Amygdala (tissue), 56 donors: ENCODE measurements at regions not wholly inside any gene's neighbourhood (a gene's known extent, or its start where the extent isn't known, plus 50 kb on each side); places are given as distances from the start of the nearest gene placed in this dataset.
"Not testable (repeated sequence)": the region's sequence is repeated elsewhere in the genome, so short reads cannot be mapped to it uniquely, and the experiment has no call there.

Source experiments
- DNase-seq, 56 donors: peaks; one replicate each; lab custom pipeline; 2025; lab: John Stamatoyannopoulos, UW

DNA sequence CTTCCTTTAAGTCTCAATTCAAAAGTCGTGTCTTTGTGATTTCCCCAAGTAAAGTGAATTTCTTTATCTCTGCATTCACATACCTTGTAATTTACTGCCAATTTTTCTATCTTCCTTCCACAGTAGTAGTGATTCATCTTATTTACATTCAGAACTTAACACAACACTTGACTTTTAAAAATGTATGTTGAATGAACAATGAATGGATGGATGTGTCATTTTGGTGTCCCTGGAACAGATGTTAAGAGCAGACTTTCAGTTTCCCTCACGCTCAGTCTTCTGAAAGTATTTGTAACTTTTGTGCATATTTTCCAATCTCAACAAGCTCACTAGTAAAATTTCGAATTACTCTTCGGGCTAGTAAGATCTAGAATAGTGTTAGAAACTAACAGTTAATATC, 352.0 kb downstream of the HHIPL2 start:
- no peak for DNase-seq

DNA sequence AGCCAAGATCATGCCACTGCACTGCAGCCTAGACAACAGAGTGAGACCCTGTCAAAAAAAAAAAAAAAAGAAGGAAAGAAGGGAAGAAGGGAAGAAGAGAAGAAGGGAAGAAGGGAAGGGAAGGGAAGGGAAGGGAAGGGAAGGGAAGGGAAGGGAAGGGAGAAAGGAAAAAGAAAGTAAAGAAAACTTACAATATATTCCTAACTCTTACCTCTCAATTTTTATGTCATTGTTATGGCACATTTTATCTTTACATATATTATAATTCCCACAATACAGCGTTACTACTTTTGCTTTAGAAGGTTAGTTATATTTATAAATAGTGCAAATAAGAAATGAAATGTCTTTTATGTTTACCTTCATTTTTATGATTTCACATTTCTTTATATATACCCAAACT, 358.7 kb downstream of the HHIPL2 start:
- DNase-seq: no peak

DNA sequence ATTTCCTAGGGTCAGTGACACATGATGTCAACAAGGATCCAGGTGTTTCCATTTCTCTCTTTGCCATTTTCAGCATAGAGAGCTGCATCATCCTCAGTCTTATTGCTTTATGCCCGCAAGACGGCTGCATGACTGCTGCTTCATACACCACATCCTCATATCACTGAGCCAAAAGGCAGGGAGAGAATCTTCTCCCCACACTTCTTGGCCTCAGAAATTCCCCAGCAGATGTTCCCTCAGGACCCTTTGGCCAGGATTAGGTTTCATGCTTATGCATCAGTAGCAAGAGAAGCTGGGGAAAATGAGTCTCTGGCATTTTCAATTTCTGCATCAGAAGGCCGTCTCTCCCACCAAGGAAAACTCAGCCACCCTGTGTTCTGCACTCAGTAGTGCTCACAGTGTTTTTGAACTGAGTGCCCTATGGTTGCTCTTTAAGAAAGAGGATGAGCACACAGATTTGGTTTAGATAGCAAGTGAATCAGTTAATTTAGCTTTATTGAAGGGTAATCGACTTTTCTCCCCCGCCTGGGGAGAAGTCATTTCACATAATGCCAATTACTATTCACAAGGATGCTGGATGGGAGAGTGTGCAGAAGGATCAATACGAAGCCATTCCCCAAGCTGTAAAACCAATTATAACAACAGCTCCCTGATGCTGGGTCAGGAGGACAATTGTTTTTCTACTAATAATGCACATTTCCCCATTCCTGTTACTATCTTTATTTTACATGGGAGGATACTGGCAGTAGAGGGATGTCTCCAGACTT, 360.2 kb downstream of the HHIPL2 start:
- no peak for DNase-seq

DNA sequence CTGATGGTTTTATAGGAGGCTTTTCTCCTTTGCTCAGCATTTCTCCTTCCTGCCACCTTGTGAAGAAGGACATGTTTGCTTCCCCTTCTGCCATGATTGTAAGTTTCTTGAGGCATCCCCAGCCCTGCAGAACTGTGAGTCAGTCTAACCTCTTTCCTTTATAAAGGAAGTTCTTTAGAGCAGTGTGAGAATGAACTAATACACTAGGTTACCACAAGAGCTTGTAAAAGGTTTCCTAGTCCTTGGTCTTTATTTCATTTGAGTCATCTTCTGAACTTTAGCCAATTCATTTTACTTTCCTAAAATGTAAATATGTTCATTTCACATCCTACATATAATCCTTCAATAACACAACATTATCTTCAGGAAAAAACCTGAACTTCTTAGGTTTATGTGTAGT, 365.3 kb downstream of the HHIPL2 start:
- no peak for DNase-seq

DNA sequence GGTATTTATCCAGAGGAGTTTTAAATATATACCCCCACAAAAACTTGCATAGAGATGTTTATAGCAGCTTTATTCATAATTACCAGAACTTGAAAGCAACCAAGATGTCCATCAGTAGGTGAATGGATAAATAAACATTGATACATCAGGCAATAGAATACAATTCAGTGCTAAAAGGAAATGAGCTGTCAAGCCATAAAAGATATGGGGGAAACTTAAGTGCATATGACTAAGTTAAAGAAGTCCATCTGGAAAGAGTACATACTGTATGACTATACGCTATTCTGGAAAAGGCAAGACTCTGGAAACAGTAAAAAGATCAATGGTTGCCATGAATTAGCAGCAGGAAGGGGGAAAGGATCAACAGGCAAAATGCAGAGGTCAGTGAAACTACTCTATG, 366.7 kb downstream of the HHIPL2 start:
- DNase-seq: no peak

DNA sequence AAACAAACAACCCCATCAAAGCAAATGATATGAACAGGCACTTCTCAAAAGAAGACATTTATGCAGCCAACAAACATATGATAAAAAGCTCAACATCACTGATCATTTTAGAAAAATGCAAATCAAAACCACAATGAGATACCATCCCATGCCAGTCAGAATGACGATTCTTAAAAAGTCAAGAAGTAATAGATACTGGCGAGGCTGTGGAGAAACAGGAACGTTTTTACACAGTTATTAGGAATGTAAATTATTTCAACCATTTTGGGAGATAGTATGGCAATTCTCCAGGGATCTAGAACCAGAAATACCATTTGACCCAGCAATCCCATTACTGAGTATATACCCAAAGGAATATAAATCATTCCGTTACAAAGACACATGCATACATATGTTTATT, 370.4 kb downstream of the HHIPL2 start:
- not testable (repeated sequence) for DNase-seq

DNA sequence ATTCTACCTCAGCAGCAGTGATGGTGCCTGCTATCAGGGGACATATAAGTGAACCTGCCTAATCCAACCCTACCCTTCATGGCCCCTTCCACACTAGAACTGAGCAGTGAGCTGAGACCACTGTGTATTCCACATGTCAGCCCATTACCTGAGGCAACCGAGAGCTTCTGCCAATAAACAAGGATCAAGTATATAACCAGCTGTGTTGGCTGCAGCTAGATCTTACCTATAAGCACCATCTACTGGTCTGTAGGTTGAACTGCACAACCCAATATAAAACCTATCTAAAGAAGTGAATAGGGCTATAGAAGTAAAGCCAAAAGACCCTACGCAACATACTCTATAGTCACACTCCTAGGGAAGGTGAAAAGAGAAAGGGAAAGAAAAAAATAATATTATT, 376.9 kb downstream of the HHIPL2 start:
- peak in 3 of 56 donors; percentile 1 to 15 (median 5) for DNase-seq

DNA sequence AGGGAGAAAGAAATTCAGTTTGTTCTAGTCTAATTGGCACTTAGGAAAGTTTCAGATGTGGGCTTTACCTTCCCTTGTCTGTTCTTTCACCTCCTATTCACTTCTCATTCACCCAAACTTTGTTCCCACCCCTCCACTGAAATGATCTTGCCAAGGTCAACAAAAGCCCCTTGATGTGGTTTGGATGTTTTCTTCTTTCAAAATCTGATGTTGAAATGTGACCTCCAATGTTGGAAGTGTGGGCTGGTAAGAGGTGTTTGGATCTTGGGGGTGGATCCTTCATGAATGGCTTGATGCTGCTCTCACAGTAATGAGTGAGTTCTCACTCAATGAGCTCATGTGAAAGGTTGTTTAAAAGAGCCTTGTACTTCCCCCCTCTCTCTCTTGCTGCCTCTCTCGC, 379.3 kb downstream of the HHIPL2 start:
- DNase-seq: no peak

DNA sequence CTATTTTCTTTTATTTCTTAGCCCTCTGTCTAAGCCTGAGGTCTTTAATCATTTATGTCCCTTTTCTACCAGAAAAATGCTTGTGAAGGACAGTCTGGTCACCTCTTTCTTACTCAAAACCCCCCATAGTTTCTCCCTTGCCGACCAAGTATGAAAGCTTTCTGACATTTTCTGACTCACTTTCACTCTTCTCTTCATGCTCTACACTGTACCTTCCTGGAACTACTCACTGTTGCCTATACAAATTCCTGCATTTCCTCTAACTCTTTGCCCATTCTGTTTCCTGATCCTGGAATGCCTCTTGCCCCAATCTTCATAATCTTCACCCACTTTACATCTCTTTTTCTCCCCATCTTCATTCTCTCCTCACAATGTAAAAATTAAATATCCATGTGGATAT, 380.0 kb downstream of the HHIPL2 start:
- no peak for DNase-seq

DNA sequence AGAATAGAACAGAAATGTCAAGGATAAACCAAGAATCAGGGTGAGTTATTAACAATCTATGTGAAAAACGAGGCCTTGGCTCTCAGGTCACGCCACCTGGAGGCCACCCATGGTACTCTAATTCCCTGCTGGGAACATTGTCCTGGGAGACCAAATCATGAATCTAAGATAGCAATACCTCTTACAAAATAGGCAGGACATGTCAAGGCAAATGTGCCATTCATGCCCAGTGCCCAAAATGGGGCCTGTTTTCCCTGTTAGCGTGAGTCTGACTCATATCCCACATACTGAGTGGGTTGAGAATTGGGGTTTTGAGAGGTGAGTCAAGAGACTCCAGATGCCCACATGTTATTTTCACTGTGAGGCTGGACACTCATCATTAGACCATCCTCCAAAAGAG, 380.8 kb downstream of the HHIPL2 start:
- peak in 7 of 56 donors; percentile 1 to 44 (median 5) for DNase-seq

DNA sequence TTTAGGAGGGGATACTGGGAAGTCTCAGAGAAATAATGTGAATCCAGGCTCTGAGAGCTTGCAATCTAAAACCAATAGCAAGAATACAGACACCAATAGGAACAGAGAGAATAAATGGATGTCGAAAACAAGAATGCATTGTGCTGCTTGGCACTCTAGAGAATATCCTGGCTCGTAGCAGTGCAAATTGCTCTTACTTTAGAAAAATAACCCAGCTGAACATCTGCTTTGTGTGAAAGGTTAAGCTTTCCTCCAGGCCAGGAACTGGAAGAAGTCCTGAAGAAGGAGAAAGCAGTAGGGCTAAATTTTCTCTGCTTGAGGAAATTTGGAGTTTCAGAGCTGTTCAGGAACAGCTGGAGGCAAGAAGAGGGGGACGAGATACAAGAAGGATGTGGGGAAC, 382.3 kb downstream of the HHIPL2 start:
- no peak for DNase-seq

DNA sequence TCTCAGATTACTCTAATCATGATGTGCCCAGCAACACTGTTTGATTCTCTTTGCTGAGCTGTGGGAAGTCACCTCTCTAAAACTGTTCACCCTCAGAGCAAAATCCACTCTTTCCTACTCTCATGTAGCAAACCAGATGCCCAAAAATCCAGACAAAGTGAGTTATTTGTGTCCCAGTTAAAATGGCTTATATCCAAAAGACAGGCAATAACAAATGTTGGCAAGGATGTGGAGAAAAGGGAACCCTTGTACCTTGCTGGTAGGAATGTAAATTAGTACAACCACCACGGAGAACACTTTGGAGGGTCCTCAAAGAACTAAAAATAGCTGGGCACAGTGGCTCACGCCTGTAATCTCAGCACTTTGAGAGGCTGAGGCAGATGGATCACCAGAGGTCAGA, 384.0 kb downstream of the HHIPL2 start:
- no peak for DNase-seq

DNA sequence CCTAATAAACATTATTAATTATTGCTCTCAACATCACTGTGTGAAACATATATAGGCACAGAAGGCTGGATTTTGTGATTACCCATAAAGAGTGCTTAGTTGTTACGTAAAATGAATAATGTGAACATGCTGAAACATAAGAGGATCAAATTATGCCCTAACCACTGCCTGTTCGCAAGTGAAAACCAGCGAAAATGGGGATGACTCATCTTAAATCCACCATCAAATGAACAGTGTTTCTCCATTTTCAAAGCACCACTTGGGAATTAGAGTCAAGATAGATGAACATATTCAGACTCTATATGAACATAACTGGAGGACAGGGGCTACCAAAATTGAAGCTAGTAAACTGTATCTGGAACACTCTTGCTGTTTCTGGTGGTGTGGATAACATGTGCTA, 386.2 kb downstream of the HHIPL2 start:
- no peak for DNase-seq

DNA sequence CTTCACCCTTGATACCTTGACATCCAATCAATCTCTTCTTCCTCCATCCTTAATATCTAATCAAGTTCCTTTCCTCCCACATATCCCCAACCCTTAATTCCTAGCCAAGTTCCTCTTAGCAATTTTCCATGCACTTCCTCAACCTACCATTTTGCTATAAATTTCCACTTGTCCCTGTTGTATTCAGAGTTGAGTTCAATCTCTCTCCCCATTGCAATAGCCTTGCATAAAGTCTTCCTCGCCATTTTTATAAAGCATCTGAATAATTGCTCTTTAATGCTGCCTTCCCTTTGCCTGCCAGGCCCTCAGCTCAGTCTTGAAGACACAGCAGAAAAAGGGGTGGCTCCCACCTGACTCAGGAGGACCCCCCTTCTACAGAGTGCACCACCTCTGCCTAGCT, 390.3 kb downstream of the HHIPL2 start:
- DNase-seq: no peak

DNA sequence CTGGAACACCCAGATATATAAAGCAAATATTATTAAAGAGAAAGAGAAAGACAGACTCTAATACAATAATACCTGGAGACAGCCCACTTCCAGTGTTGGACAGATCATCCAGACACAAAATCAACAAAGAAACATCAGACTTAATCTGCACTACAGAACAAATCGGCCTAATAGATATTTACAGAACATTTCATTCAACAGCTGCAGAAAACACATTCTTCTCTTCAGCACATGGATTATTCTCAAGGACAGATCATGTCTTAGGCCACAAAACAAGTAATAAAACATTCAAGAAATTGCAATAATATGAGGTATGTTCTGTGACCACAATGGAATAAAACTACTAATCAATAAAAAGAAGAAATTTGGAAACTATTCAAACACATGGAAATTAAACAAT, 398.3 kb upstream of the DUSP10 start:
- no peak for DNase-seq

DNA sequence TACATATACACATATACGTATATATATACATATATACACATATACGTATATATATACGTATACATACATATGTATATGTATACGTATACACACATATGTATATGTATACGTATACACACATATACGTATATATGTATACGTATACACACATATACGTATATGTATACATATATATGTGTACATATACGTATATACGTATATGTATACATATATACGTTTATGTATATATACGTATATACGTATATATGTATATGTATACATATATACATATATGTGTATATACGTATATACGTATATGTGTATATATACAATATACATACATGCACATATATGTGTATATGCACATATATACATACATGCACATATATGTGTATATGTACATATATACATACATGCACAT, 396.2 kb upstream of the DUSP10 start:
- DNase-seq: no peak

DNA sequence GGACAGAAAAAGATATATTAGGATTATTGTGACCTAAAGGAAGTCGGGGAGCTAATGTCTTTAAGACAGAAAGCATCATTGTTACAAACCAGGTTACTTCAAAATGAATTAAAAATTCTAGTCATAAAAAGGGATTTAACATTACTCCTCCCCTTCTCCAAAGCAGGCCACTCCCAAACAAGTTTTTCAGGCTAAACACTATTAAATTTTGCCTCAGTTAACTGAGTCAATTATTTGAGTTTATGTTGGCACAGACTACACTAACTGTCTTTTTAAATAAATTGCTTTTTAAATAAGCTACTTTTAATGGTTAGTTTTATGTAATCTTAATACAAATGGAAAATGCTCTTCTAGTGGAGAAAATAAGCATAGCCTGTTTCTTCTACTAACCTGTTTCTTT, 395.0 kb upstream of the DUSP10 start:
- no peak for DNase-seq

DNA sequence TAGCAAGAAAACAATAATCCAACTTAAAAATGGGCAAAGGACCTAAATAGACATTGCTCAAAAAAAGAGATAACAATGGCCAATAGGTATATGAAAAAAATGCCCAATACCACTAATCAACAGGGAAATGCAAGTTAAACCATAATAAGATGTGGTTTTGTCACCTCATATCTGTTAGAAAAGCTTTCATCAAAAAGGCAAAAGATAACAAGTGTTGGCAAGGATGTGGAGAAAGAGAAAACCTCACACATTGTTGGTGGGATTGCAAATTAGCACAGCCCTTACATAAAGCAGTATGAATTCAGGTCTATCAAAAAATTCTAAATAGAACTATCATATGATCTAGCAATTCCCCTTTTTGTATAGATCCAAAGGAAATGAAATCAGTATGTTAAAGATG, 387.2 kb upstream of the DUSP10 start:
- no peak for DNase-seq

DNA sequence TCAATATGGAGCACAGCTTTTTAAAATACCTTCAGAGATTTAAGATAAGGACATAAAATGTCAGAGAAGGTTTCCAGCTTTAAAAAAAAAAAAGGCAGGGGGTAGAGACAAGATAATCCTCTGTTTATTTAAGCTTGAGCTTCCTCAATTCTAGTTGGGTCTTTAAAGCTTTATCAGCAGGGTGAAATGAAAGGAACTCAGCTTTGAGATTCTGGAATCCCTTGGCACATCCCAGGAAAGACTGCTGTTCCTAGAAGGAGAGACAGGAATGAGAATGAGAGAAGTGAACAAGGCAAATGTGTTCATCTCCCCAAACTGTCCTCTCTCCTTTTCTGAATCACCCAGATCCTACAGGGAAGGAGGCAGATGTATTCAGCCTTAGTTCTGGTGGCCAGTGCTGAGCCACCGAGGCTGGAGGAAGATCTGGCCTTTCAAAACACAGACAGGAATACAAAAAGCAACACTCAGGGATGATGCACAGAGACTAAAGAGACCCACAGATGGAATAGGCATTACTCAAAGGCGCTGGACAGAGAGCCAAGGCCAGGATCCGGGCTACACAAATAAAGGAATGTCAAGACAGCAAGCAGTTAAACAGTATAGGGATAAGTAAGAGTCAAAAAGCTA, 385.8 kb upstream of the DUSP10 start:
- DNase-seq: no peak

DNA sequence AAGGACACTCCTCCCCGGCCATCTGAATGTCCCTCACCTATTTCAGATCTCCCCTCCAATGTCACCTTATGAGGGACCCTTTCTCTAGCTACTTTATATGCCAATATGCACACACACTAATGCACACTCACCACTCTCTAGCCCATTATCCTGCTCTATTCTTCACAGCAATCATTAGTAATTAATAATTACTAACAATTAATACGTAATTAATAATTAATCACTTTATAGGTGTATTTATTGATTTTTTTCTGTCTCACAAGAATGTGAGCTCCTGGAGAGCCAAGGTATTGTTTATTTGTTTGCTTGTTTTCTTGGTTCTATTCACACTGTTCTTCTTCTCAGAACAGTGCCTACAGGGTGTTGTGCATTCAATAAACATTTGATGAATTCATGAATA, 385.2 kb upstream of the DUSP10 start:
- DNase-seq: no peak

DNA sequence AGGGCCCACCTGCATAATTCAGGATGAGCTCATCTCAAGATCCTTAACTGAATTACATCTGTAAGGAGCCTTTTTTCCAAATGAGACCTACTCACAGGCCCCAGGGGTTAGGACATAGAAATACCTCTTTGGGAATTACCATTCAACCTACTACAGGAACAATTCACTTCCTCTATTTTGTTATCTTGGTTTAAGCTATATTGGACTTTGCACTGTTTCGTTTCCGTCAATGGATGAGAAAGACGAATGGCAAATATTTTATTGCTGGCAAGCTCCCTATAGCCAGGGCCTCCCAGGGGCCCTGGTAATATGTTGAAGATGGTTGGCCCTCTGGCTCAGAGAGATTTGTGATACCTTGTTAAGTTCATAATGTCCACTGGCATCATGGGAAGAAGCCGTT, 384.2 kb upstream of the DUSP10 start:
- no peak for DNase-seq

DNA sequence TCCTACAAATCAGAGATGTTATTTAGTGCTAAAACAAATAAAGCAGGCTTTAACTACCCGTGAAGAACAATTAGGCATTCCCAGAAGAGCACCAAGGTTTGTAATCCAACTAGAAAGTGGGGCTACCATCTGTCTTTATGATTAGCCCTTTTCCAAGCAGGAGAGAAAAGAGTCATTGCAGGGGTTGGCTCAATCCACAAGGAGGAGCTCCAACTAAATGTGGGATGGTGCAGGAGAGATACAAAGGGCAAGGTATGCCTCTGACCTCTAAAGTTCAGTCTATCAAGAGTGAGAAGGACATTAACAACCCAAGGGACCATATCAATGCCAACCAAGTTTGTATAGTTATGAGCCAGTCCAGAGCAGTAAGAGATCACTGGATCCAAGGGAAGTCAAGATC, 382.7 kb upstream of the DUSP10 start:
- DNase-seq: no peak

DNA sequence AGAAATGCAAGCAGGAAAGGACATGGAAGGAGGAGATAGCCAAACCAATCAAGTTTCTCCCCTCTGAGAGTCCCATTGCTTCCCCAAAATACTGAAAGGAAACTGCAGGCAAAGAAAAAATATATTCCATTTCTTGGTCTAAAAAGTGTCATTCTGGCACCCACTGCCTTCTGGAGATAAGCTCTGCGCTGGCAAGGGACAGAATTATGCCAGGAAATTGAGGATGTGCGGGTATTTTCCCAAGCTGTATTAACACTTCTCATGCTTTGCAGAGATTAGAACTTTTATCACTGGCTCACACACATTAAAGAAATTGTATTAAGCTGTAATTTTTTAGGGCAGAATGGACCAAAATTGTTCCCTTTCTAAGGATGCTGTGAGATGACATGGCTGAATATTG, 381.2 kb upstream of the DUSP10 start:
- DNase-seq: no peak
